MCF 10A (cell line): ENCODE measurements at regions not wholly inside any gene's neighbourhood (a gene's known extent, or its start where the extent isn't known, plus 50 kb on each side); places are given as distances from the start of the nearest gene placed in this dataset.

ENCODE experiments used
- BruUV-seq: library from RNA; stranded (reverse); fragments of 400-500 nt; replicated peaks from 2 replicates; lab custom pipeline; 2021; lab: Mats Ljungman, UMichigan
- CTCF ChIA-PET: fragments of 300-600 bp; sonication (Branson Sonifier 250); formaldehyde crosslinking; extraction: SDS; loops from one replicate; lab custom pipeline; 2021; ENCODE audit warnings: antibody characterized with exemption, inconsistent platforms; lab: Yijun Ruan, JAX
- POLR2A ChIA-PET: fragments of 300-600, 350-650 bp; sonication (Branson Sonifier 250); formaldehyde crosslinking; extraction: SDS; loops from one replicate; lab custom pipeline; 2020; ENCODE audit warnings: antibody characterized with exemption, inconsistent platforms; lab: Yijun Ruan, JAX
- DNase-seq: peaks from one replicate; pipeline ENCODE4 v3.0.0-alpha.2; 2018; ENCODE audit not compliant: unreplicated experiment
- H3K27ac Mint-ChIP-seq: one replicate; pipeline ENCODE4 v1.8.0; 2022; ENCODE audit warnings: mild to moderate bottlenecking, low read depth, mixed read lengths; ENCODE audit not compliant: unreplicated experiment
- H3K27me3 Mint-ChIP-seq: one replicate; pipeline ENCODE4 v1.8.0; 2022; ENCODE audit warnings: mixed read lengths; ENCODE audit not compliant: insufficient read depth, unreplicated experiment
- H3K36me3 Mint-ChIP-seq: one replicate; pipeline ENCODE4 v1.8.0; 2022; ENCODE audit warnings: mild to moderate bottlenecking, moderate library complexity, mixed read lengths; ENCODE audit not compliant: insufficient read depth, unreplicated experiment
- H3K4me1 Mint-ChIP-seq: one replicate; pipeline ENCODE4 v1.8.0; 2022; ENCODE audit warnings: mixed read lengths; ENCODE audit not compliant: insufficient read depth, unreplicated experiment
- H3K4me3 Mint-ChIP-seq: one replicate; pipeline ENCODE4 v1.8.0; 2022; ENCODE audit warnings: mild to moderate bottlenecking, moderate library complexity, mixed read lengths; ENCODE audit not compliant: unreplicated experiment
- H3K9me3 Mint-ChIP-seq: one replicate; pipeline ENCODE4 v1.8.0; 2022; ENCODE audit warnings: mixed read lengths; ENCODE audit not compliant: unreplicated experiment
- intact Hi-C: fragments of 100-400 bp; cut with micrococcal nuclease; formaldehyde crosslinking; loops from 2 replicates; pipeline ENCODE4 v1.14.1; 2022
- TF ChIP-seq, protein P1 (sequence below): fragments of 200-600 bp; IDR thresholded peaks from one replicate; pipeline ENCODE4 v1.8.0; 2022; ENCODE audit warnings: antibody characterized with exemption, mild to moderate bottlenecking; ENCODE audit not compliant: unreplicated experiment

GRCh38 chr21:16044676-16045075, 314.9 kb downstream of the USP25 start:
- POLR2A ChIA-PET = no interaction called here
- TF ChIP-seq, protein P1, sequence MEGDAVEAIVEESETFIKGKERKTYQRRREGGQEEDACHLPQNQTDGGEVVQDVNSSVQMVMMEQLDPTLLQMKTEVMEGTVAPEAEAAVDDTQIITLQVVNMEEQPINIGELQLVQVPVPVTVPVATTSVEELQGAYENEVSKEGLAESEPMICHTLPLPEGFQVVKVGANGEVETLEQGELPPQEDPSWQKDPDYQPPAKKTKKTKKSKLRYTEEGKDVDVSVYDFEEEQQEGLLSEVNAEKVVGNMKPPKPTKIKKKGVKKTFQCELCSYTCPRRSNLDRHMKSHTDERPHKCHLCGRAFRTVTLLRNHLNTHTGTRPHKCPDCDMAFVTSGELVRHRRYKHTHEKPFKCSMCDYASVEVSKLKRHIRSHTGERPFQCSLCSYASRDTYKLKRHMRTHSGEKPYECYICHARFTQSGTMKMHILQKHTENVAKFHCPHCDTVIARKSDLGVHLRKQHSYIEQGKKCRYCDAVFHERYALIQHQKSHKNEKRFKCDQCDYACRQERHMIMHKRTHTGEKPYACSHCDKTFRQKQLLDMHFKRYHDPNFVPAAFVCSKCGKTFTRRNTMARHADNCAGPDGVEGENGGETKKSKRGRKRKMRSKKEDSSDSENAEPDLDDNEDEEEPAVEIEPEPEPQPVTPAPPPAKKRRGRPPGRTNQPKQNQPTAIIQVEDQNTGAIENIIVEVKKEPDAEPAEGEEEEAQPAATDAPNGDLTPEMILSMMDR = no peak
- H3K36me3 Mint-ChIP-seq = no peaks in the 10 kb centered on the region
- no peaks in the 10 kb centered on the region for H3K9me3 Mint-ChIP-seq
- CTCF ChIA-PET = no interaction called here
- intact Hi-C loops = no loop called here
- no peak for DNase-seq
- no peaks in the 10 kb centered on the region for H3K4me1 Mint-ChIP-seq
- no TSS peak for BruUV-seq
- H3K27me3 Mint-ChIP-seq = no peaks in the 10 kb centered on the region
- no peak overlapping the region for H3K27ac Mint-ChIP-seq
- H3K4me3 Mint-ChIP-seq = no peak overlapping the region

- ChIA-PET CTCF (interaction anchor here (0.7 kb wide), 1 partner anchor 252 kb away, joined by 3 read pairs; no protein-coding TSS in a partner anchor), POLR2A (interaction anchor here (0.5 kb wide), 1 partner anchor 1865 kb away, joined by 3 read pairs; no protein-coding TSS in a partner anchor)
- no TSS peak for BruUV-seq
- Mint-ChIP-seq H3K4me3 (no peak overlapping the region), H3K27ac (no peak overlapping the region), H3K36me3 (no peaks in the 10 kb centered on the region), H3K27me3 (no peaks in the 10 kb centered on the region), H3K4me1 (no peaks in the 10 kb centered on the region), H3K9me3 (no peaks in the 10 kb centered on the region)
- DNase-seq = peak; percentile 21
- intact Hi-C loops = no loop called here
- TF ChIP-seq, protein P1 = no peak
Measured at GRCh38 chr21:16046656-16047330, 317.0 kb downstream of the USP25 start.

DNA sequence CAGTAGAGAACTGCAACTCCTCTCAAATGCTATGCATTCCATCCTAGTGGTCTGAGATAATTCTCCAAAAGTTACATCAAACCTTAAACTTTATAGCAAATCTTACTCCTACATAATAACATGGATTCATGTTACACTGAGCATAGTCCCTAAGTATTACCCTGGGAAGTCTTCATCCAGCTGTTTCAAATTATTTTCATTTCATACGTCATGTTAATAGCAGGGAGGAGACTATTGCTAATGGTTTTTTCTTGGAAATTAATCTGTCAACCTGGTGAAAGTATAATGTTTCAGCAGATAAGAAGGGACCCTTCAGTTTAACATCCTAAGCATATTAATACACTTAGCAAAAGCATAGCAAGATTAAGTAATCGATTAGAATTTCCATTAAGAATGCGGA, 318.1 kb downstream of the USP25 start:
- no peaks in the 10 kb centered on the region for H3K36me3 Mint-ChIP-seq
- ChIA-PET POLR2A (no interaction called here), CTCF (no interaction called here)
- no peaks in the 10 kb centered on the region for H3K9me3 Mint-ChIP-seq
- intact Hi-C loops = no loop called here
- BruUV-seq = no TSS peak
- TF ChIP-seq, protein P1 = no peak
- H3K4me3 Mint-ChIP-seq = no peak overlapping the region
- H3K4me1 Mint-ChIP-seq = no peaks in the 10 kb centered on the region
- no peak for DNase-seq
- no peaks in the 10 kb centered on the region for H3K27me3 Mint-ChIP-seq
- no peak overlapping the region for H3K27ac Mint-ChIP-seq

GRCh38 chr21:16055014-16055413, 325.2 kb downstream of the USP25 start:
- CTCF ChIA-PET = no interaction called here
- Mint-ChIP-seq H3K27ac (no peak overlapping the region), H3K27me3 (no peaks in the 10 kb centered on the region), H3K4me1 (no peaks in the 10 kb centered on the region), H3K4me3 (no peak overlapping the region), H3K36me3 (no peaks in the 10 kb centered on the region), H3K9me3 (no peaks in the 10 kb centered on the region)
- no peak for DNase-seq
- no TSS peak for BruUV-seq
- intact Hi-C loops = no loop called here
- POLR2A ChIA-PET = no interaction called here
- TF ChIP-seq, protein P1 = no peak
